ENCODE measurements at regions not wholly inside any gene's neighbourhood (a gene's known extent, or its start where the extent isn't known, plus 50 kb on each side); places are given as distances from the start of the nearest gene placed in this dataset.

- H3K27ac ChIP-seq, result no peak overlapping the region
- H3K4me3 ChIP-seq, result no peak overlapping the region
- H3K36me3 ChIP-seq, result no peaks in the 10 kb centered on the region
- no peak for TF ChIP-seq CTCF (IDR thresholded peaks at IDR 0.05)
- H3K4me1 ChIP-seq, result no peaks in the 10 kb centered on the region
- DNase-seq, result no peak
- H3K27me3 ChIP-seq, result no peaks in the 10 kb centered on the region
- intact Hi-C loops (cut with DNase I), result no loop called here
- H3K9me3 ChIP-seq, result peaks cover 6% of the 10 kb centered on the region
- no peak overlapping the region for H3K9ac ChIP-seq (ENCODE audit: low read depth in 2 of 2, low read length in 2 of 2)
These were observed 819.5 kb downstream of the SLC16A7 start for GRCh38 chr12:60415351-60415750.

DNA sequence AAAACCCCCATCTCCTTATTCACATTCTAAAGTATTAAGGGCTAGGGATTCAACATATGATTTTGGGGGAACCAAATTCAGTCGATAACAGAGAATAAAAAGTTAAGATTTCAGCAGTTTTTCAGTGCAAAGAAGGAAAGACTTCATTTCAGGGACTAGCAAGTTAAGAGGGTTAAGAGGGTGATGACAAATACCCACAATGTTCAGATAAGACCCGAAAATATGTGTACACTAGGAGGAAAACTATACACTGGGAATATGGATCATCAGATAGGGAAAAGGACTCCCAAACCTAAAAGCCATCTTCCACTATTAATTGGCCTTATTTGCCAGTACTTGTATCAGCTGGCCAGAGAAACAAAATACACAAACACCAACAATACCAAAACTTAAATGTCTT, 824.2 kb downstream of the SLC16A7 start:
- Histone ChIP-seq H3K27me3 (no peaks in the 10 kb centered on the region), H3K4me3 (no peak overlapping the region), H3K9ac (ENCODE audit: low read depth in 2 of 2, low read length in 2 of 2) (no peak overlapping the region), H3K27ac (no peak overlapping the region), H3K4me1 (no peaks in the 10 kb centered on the region), H3K9me3 (peaks cover 9% of the 10 kb centered on the region), H3K36me3 (no peaks in the 10 kb centered on the region)
- no peak for TF ChIP-seq CTCF (IDR thresholded peaks at IDR 0.05)
- no peak for DNase-seq
- intact Hi-C loops (cut with DNase I), result no loop called here

- no peak for TF ChIP-seq CTCF (IDR thresholded peaks at IDR 0.05)
These were observed 825.9 kb downstream of the SLC16A7 start for GRCh38 chr12:60421741-60422140.

GRCh38 chr12:60437297-60437696, 841.5 kb downstream of the SLC16A7 start:
- TF ChIP-seq CTCF (IDR thresholded peaks at IDR 0.05), result no peak
- Histone ChIP-seq H3K27me3 (no peaks in the 10 kb centered on the region), H3K27ac (no peak overlapping the region), H3K9ac (ENCODE audit: low read depth in 2 of 2, low read length in 2 of 2) (no peak overlapping the region), H3K9me3 (no peaks in the 10 kb centered on the region), H3K4me3 (no peak overlapping the region), H3K36me3 (no peaks in the 10 kb centered on the region), H3K4me1 (no peaks in the 10 kb centered on the region)
- intact Hi-C loops (cut with DNase I), result no loop called here
- no peak for DNase-seq

More at GRCh38 chr12:60421741-60422140, 825.9 kb downstream of the SLC16A7 start:
- H3K36me3 ChIP-seq, result no peaks in the 10 kb centered on the region
- H3K9ac ChIP-seq (ENCODE audit: low read depth in 2 of 2, low read length in 2 of 2), result no peak overlapping the region
- peaks cover 9% of the 10 kb centered on the region for H3K9me3 ChIP-seq
- H3K27me3 ChIP-seq, result no peaks in the 10 kb centered on the region
- H3K4me3 ChIP-seq, result no peak overlapping the region
- H3K4me1 ChIP-seq, result no peaks in the 10 kb centered on the region
- intact Hi-C loops (cut with DNase I), result no loop called here
- DNase-seq, result no peak
- H3K27ac ChIP-seq, result no peak overlapping the region

DNA sequence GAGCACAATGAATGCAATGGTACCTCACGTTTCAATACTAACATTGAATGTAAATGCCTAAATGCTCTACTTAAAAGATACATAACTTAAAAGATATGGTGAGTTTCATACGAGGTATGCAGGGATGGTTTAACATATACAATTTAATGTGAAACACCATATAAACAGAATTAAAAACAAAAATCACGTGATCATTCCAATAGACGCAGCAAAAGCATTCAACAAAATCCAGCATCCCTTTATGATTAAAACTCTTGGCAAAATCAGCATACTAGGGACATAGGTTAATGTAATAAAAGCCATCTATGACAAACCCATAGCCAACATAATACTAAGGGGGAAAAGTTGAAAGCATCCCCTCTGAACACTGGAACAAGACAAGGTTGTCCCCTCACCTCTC, 845.7 kb downstream of the SLC16A7 start:
- Histone ChIP-seq H3K27me3 (no peaks in the 10 kb centered on the region), H3K4me1 (no peaks in the 10 kb centered on the region), H3K9ac (ENCODE audit: low read depth in 2 of 2, low read length in 2 of 2) (no peak overlapping the region), H3K27ac (no peak overlapping the region), H3K9me3 (no peaks in the 10 kb centered on the region), H3K4me3 (no peak overlapping the region), H3K36me3 (no peaks in the 10 kb centered on the region)
- no peak for TF ChIP-seq CTCF (IDR thresholded peaks at IDR 0.05)
- intact Hi-C loops (cut with DNase I), result no loop called here
- no peak for DNase-seq

DNA sequence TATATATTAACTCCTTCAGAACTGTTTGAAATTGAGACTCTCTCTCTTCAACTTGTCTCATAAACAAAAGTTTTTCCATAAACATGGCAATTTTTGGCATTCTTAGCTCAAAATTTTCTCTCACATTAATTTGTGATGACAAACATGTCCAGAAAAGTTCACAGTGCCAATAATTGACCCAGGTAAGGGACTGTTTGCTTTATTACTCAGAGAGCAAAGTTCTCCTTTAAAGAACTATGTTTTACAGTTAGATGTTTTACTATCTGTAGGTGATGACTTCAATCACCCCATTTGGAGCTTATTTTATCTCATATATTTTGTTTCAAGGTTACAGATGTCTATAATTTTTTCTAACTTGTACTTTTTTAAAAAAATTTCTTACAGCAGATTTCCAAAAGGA, 855.6 kb downstream of the SLC16A7 start:
- no peak for DNase-seq

More for the DNA sequence above, 855.6 kb downstream of the SLC16A7 start:
- intact Hi-C loops (cut with DNase I), result no loop called here
- H3K9ac ChIP-seq (ENCODE audit: low read depth in 2 of 2, low read length in 2 of 2), result no peak overlapping the region
- H3K4me3 ChIP-seq, result no peak overlapping the region
- no peaks in the 10 kb centered on the region for H3K36me3 ChIP-seq
- TF ChIP-seq CTCF (IDR thresholded peaks at IDR 0.05), result no peak
- H3K9me3 ChIP-seq, result no peaks in the 10 kb centered on the region
- H3K27ac ChIP-seq, result no peak overlapping the region
- no peaks in the 10 kb centered on the region for H3K27me3 ChIP-seq
- H3K4me1 ChIP-seq, result no peaks in the 10 kb centered on the region

Data from colonic mucosa (tissue), 4 donors.